ENCODE measurements at regions not wholly inside any gene's neighbourhood (a gene's known extent, or its start where the extent isn't known, plus 50 kb on each side); places are given as distances from the start of the nearest gene placed in this dataset.

GRCh38 chr7:155215576-155216325 is 81.9 kb upstream of the INSIG1 start:
- TF ChIP-seq FOXP2 (optimal IDR thresholded peaks at IDR 0.05; ENCODE audit: borderline replicate concordance, extremely low read depth, extremely low read length, insufficient read depth) (no peak), TAF1 (IDR thresholded peaks at IDR 0.05; ENCODE audit: borderline replicate concordance, insufficient read depth, low read length) (no peak), SIN3A (IDR thresholded peaks at IDR 0.05; ENCODE audit: borderline replicate concordance, insufficient read depth, low read length) (no peak), POLR2AphosphoS5 (IDR thresholded peaks at IDR 0.05; ENCODE audit: low read depth, low read length) (no peak)
- TF ChIP-seq, protein P1, sequence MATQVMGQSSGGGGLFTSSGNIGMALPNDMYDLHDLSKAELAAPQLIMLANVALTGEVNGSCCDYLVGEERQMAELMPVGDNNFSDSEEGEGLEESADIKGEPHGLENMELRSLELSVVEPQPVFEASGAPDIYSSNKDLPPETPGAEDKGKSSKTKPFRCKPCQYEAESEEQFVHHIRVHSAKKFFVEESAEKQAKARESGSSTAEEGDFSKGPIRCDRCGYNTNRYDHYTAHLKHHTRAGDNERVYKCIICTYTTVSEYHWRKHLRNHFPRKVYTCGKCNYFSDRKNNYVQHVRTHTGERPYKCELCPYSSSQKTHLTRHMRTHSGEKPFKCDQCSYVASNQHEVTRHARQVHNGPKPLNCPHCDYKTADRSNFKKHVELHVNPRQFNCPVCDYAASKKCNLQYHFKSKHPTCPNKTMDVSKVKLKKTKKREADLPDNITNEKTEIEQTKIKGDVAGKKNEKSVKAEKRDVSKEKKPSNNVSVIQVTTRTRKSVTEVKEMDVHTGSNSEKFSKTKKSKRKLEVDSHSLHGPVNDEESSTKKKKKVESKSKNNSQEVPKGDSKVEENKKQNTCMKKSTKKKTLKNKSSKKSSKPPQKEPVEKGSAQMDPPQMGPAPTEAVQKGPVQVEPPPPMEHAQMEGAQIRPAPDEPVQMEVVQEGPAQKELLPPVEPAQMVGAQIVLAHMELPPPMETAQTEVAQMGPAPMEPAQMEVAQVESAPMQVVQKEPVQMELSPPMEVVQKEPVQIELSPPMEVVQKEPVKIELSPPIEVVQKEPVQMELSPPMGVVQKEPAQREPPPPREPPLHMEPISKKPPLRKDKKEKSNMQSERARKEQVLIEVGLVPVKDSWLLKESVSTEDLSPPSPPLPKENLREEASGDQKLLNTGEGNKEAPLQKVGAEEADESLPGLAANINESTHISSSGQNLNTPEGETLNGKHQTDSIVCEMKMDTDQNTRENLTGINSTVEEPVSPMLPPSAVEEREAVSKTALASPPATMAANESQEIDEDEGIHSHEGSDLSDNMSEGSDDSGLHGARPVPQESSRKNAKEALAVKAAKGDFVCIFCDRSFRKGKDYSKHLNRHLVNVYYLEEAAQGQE (IDR thresholded peaks at IDR 0.05; ENCODE audit: insufficient read depth in 1 of 2, low read depth in 2 of 2, low read length in 2 of 2) = no peak

DNA sequence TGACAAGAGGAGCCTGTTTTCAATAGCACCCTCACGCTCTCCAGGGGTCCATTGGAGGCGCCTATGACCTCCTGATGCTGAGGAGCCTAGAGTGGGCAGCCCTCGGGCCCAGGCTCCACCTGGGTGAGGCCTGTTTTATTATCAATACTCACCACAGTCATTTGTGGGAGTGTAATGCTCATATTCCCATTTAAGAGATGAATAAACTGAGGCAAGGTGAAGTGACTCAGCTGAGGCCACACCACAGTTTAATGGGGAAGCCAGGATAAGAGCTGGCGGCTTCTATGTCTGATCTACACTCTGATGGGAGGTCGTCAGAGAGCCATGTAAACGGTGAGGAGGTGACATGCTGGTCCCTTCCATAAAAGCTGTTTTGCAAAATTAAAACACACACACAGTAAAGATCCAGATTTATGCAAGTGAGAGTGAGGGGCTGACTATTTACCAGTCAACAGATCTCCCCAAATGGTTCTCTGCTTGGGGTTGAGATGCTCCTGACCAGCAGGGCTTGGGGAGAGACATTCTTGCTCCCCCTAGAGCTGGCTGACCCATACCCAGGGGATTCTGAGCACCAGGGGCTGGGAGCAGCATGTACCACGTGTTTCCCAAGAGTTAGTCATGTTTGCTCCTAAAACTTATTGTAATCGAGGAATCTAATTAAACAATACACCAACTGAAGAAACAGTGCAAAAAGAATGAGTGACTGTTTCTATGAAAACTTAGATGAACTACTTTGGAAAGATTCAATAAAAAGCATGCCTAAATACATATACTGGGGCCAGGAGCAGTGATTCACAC is 81.0 kb upstream of the INSIG1 start:
- no peak for TF ChIP-seq POLR2AphosphoS5 (IDR thresholded peaks at IDR 0.05; ENCODE audit: low read depth, low read length)
- TF ChIP-seq FOXP2 (optimal IDR thresholded peaks at IDR 0.05; ENCODE audit: borderline replicate concordance, extremely low read depth, extremely low read length, insufficient read depth) = no peak
- TF ChIP-seq TAF1 (IDR thresholded peaks at IDR 0.05; ENCODE audit: borderline replicate concordance, insufficient read depth, low read length) = no peak
- TF ChIP-seq, protein P1 (IDR thresholded peaks at IDR 0.05; ENCODE audit: insufficient read depth in 1 of 2, low read depth in 2 of 2, low read length in 2 of 2) = no peak

- TF ChIP-seq SIN3A (IDR thresholded peaks at IDR 0.05; ENCODE audit: borderline replicate concordance, insufficient read depth, low read length) (no peak), TAF1 (IDR thresholded peaks at IDR 0.05; ENCODE audit: borderline replicate concordance, insufficient read depth, low read length) (no peak), POLR2AphosphoS5 (IDR thresholded peaks at IDR 0.05; ENCODE audit: low read depth, low read length) (no peak)
- TF ChIP-seq, protein P1 (IDR thresholded peaks at IDR 0.05; ENCODE audit: insufficient read depth in 1 of 2, low read depth in 2 of 2, low read length in 2 of 2) = no peak
Observed at GRCh38 chr7:155217634-155218033, 80.0 kb upstream of the INSIG1 start.

- TF ChIP-seq FOXP2 (optimal IDR thresholded peaks at IDR 0.05; ENCODE audit: borderline replicate concordance, extremely low read depth, extremely low read length, insufficient read depth) (no peak), POLR2AphosphoS5 (IDR thresholded peaks at IDR 0.05; ENCODE audit: low read depth, low read length) (no peak), TAF1 (IDR thresholded peaks at IDR 0.05; ENCODE audit: borderline replicate concordance, insufficient read depth, low read length) (no peak)
- TF ChIP-seq, protein P1 (IDR thresholded peaks at IDR 0.05; ENCODE audit: insufficient read depth in 1 of 2, low read depth in 2 of 2, low read length in 2 of 2) = no peak
Observed at GRCh38 chr7:155218276-155219153, 79.2 kb upstream of the INSIG1 start.

Data from PFSK-1 (cell line).